ENCODE measurements at regions not wholly inside any gene's neighbourhood (a gene's known extent, or its start where the extent isn't known, plus 50 kb on each side); places are given as distances from the start of the nearest gene placed in this dataset.
A peak's percentile ranks its signal among the peaks of the same experiment; 100 is the strongest.

- intact Hi-C loops (cut with DNase I; ENCODE audit: low total_unique reads) = no loop called here
- 36% methylated on average over 3 of the region's 3 CpGs for WGBS, 2 donors
- TF ChIP-seq POLR2A (IDR thresholded peaks at IDR 0.05) = no peak
- TF ChIP-seq, protein P1, sequence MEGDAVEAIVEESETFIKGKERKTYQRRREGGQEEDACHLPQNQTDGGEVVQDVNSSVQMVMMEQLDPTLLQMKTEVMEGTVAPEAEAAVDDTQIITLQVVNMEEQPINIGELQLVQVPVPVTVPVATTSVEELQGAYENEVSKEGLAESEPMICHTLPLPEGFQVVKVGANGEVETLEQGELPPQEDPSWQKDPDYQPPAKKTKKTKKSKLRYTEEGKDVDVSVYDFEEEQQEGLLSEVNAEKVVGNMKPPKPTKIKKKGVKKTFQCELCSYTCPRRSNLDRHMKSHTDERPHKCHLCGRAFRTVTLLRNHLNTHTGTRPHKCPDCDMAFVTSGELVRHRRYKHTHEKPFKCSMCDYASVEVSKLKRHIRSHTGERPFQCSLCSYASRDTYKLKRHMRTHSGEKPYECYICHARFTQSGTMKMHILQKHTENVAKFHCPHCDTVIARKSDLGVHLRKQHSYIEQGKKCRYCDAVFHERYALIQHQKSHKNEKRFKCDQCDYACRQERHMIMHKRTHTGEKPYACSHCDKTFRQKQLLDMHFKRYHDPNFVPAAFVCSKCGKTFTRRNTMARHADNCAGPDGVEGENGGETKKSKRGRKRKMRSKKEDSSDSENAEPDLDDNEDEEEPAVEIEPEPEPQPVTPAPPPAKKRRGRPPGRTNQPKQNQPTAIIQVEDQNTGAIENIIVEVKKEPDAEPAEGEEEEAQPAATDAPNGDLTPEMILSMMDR (IDR thresholded peaks at IDR 0.05) = no peak
- no peak overlapping the region for H3K4me3 ChIP-seq (ENCODE audit: low read depth, poor library complexity, severe bottlenecking)
- peak in 1 of 2 donors; percentile 63 for DNase-seq (ENCODE audit: low spot score in 2 of 2)
Measured at GRCh38 chr1:109815809-109816174, 52.1 kb upstream of the EPS8L3 start.

DNA sequence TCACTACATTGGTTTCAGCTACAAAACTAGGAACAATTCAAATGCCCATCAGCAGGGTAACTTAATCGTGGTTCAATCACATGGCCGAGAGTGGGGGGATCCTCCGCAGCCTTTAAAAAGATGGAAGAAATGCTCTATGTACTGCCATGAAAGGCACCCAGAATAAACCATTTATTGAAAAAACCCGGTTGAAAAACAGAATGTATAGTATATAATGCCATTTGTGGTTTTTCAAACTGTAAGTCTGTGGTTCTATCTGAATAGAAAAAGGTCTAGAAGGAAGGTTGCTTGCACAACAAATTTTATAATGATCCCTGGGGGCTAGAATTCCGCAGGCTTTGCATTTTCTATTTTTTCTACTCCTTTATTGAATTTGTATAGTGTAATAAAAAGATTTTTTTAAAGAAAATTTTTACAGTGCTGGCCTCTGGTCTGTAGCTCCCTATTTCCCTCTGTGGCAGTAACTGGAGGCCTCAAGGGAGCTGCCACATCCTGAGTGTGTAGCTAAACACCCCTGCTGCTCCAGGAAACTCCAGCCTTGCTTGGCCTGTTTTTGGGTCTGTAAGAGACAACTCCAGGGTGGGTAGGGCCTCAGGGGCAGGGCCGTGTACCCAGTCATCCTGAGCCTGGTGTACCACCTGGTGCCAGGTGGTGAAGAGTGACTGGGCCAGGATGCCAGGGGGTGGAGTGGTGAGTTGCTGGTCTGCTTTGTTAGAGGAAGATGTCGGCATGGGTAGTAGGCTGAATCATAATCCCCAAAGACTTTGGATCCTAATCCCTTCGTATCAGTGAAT lies 51.5 kb upstream of the EPS8L3 start:
- TF ChIP-seq, protein P1 (IDR thresholded peaks at IDR 0.05) = no peak
- TF ChIP-seq POLR2A (IDR thresholded peaks at IDR 0.05) = no peak
- peak in 1 of 2 donors; percentile 79 for DNase-seq (ENCODE audit: low spot score in 2 of 2)
- 80 to 85% methylated on average over 8 of the region's 8 CpGs for WGBS, 2 donors
- intact Hi-C loops (cut with DNase I; ENCODE audit: low total_unique reads) = no loop called here
- H3K4me3 ChIP-seq (ENCODE audit: low read depth, poor library complexity, severe bottlenecking) = no peak overlapping the region

DNA sequence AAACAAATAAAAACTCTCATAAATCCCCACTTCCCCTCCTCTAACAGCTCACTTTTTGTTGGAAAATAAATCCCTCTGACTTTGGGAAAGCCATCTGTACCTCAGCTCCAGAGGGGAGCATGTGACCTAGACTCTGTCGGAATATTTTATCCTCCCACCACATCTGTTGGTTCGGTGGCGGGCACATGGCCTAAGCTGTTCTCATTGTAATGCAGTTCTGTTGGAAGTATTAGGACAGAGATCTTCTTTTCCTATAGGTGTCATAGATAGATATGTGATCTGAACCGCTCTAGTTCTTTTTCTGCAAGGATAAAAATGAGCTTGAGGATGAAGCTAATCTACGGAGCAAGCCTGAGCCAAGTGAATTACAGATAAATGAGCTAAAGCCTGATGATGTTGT lies 50.5 kb upstream of the EPS8L3 start:
- intact Hi-C loops (cut with DNase I; ENCODE audit: low total_unique reads) = no loop called here
- DNase-seq (ENCODE audit: low spot score in 2 of 2) = peak in 1 of 2 donors; percentile 49
- 91% methylated on average over 5 of the region's 5 CpGs for WGBS, 2 donors
- H3K4me3 ChIP-seq (ENCODE audit: low read depth, poor library complexity, severe bottlenecking) = no peak overlapping the region
- TF ChIP-seq POLR2A (IDR thresholded peaks at IDR 0.05) = no peak
- TF ChIP-seq, protein P1 (IDR thresholded peaks at IDR 0.05) = no peak

Measured in lower leg skin (tissue), 4 donors.